Chondrocyte (in vitro differentiated cells): ENCODE measurements at regions not wholly inside any gene's neighbourhood (a gene's known extent, or its start where the extent isn't known, plus 50 kb on each side); places are given as distances from the start of the nearest gene placed in this dataset.

Source experiments
- DNase-seq: peaks from one replicate; pipeline ENCODE4 v3.0.0; 2021; ENCODE audit warnings: mixed read lengths, low spot score
- H3K27ac Mint-ChIP-seq: one replicate; pipeline ENCODE4 v1.8.0; 2021; ENCODE audit warnings: mild to moderate bottlenecking, moderate library complexity, mixed read lengths; ENCODE audit not compliant: unreplicated experiment
- H3K27me3 Mint-ChIP-seq: 2 replicates; pipeline ENCODE4 v1.8.0; 2021; ENCODE audit warnings: low read depth, mixed read lengths
- H3K36me3 Mint-ChIP-seq: 2 replicates; pipeline ENCODE4 v1.8.0; 2021; ENCODE audit warnings: low read depth, mixed read lengths
- H3K4me1 Mint-ChIP-seq: 2 replicates; pipeline ENCODE4 v1.8.0; 2021; ENCODE audit warnings: low read depth, mild to moderate bottlenecking, mixed read lengths
- H3K4me3 Mint-ChIP-seq: one replicate; pipeline ENCODE4 v1.8.0; 2021; ENCODE audit warnings: mild to moderate bottlenecking, moderate library complexity, mixed read lengths; ENCODE audit not compliant: unreplicated experiment
- H3K9me3 Mint-ChIP-seq: 2 replicates; pipeline ENCODE4 v1.8.0; 2021; ENCODE audit warnings: low read depth, mixed read lengths
- TF ChIP-seq, protein P1 (sequence below): fragments of 200-600 bp; sonication (generic); IDR thresholded peaks from 2 replicates; pipeline ENCODE4 v1.5.0; 2021; ENCODE audit warnings: antibody characterized with exemption, mild to moderate bottlenecking, moderate library complexity

GRCh38 chr11:81477277-81477676 lies 1256.4 kb downstream of the FAM181B start:
- Mint-ChIP-seq H3K27me3 (peaks cover 2% of the 10 kb centered on the region), H3K27ac (no peak overlapping the region), H3K9me3 (no peaks in the 10 kb centered on the region), H3K36me3 (no peaks in the 10 kb centered on the region), H3K4me1 (no peaks in the 10 kb centered on the region), H3K4me3 (no peak overlapping the region)
- no peak for DNase-seq
- TF ChIP-seq, protein P1, sequence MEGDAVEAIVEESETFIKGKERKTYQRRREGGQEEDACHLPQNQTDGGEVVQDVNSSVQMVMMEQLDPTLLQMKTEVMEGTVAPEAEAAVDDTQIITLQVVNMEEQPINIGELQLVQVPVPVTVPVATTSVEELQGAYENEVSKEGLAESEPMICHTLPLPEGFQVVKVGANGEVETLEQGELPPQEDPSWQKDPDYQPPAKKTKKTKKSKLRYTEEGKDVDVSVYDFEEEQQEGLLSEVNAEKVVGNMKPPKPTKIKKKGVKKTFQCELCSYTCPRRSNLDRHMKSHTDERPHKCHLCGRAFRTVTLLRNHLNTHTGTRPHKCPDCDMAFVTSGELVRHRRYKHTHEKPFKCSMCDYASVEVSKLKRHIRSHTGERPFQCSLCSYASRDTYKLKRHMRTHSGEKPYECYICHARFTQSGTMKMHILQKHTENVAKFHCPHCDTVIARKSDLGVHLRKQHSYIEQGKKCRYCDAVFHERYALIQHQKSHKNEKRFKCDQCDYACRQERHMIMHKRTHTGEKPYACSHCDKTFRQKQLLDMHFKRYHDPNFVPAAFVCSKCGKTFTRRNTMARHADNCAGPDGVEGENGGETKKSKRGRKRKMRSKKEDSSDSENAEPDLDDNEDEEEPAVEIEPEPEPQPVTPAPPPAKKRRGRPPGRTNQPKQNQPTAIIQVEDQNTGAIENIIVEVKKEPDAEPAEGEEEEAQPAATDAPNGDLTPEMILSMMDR, result no peak

DNA sequence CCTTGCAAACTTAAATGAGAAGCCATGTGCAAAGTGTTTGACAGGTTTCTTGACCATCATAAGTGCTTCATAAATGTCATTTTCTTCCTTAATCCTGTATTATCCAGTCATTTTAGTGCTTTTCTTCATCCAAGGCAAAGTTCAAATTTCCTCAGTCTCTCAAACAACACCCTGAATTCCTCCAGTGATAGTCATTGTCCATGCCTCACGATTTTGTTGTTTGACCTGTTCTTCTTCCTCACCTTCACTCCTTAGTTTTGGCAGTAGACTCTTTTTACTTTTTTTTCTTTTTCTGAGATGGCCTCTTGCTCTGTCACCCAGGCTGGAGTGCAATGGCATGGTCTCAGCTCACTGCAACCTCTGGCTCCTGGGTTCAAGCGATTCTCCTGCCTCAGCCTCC lies 1257.3 kb downstream of the FAM181B start:
- no peak for DNase-seq
- TF ChIP-seq, protein P1, result no peak
- Mint-ChIP-seq H3K36me3 (no peaks in the 10 kb centered on the region), H3K4me1 (no peaks in the 10 kb centered on the region), H3K27me3 (peaks cover 2% of the 10 kb centered on the region), H3K4me3 (no peak overlapping the region), H3K9me3 (no peaks in the 10 kb centered on the region), H3K27ac (no peak overlapping the region)

- H3K4me3 Mint-ChIP-seq, result no peak overlapping the region
- no peaks in the 10 kb centered on the region for H3K9me3 Mint-ChIP-seq
- H3K27me3 Mint-ChIP-seq, result peaks cover 2% of the 10 kb centered on the region
Measured at GRCh38 chr11:81472646-81473045, 1261.0 kb downstream of the FAM181B start.

DNA sequence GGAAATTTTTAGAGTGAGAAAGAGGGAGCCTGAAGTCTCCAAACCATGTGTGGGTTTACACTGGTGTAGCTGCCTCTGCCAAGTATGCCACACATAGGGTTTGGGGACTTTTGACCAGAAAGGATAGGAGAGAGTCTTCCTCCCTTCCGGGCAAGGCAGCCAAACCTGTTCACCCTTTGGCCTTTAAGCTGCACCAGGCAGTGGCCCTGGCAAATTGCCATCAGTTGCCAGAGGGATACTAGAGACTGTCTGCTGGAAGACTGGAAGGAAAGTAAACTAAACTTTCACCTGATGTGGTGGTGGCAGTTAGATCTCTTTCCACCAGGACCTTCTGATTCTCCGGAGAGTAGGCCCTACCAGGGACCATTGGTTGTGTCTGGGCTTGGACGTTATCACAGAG lies 1263.2 kb downstream of the FAM181B start:
- Mint-ChIP-seq H3K9me3 (no peaks in the 10 kb centered on the region), H3K36me3 (no peaks in the 10 kb centered on the region), H3K27me3 (peaks cover 2% of the 10 kb centered on the region), H3K4me1 (no peaks in the 10 kb centered on the region), H3K4me3 (no peak overlapping the region), H3K27ac (no peak overlapping the region)
- TF ChIP-seq, protein P1, result no peak
- DNase-seq, result no peak

More at GRCh38 chr11:81472646-81473045, 1261.0 kb downstream of the FAM181B start:
- Mint-ChIP-seq H3K4me1 (no peaks in the 10 kb centered on the region), H3K27ac (no peak overlapping the region), H3K36me3 (no peaks in the 10 kb centered on the region)
- no peak for DNase-seq
- TF ChIP-seq, protein P1, result no peak

- Mint-ChIP-seq H3K9me3 (peaks cover 6% of the 10 kb centered on the region), H3K27ac (no peak overlapping the region), H3K36me3 (no peaks in the 10 kb centered on the region), H3K27me3 (peaks cover 4% of the 10 kb centered on the region), H3K4me3 (no peak overlapping the region), H3K4me1 (no peaks in the 10 kb centered on the region)
- TF ChIP-seq, protein P1, result no peak
- no peak for DNase-seq
Measured at GRCh38 chr11:81459766-81460306, 1273.8 kb downstream of the FAM181B start.
